ENCODE measurements at regions not wholly inside any gene's neighbourhood (a gene's known extent, or its start where the extent isn't known, plus 50 kb on each side); places are given as distances from the start of the nearest gene placed in this dataset.

DNA sequence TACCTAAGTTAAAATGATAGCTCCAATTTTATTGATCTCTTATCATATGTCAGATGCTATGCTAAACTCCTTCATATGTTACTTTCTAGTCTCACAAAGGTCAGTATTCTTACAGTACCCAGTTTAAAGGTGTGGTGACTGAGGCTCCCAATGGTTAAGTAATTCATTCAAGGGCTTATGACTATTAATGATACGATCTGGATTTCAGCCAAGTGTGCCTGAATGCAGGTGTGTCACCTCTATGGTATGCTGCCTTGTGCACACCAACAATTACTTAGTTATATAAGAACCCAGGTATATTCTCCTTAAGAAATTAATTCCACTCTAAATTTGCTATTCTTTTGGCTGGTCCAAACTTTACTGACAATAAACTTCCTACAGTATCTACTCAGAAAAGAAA lies 84.6 kb upstream of the TRPC4 start:
- Histone ChIP-seq H3K4me3 (ENCODE audit: low read length) (no peak overlapping the region), H3K27ac (ENCODE audit: low read length) (no peak overlapping the region), H3K9me3 (ENCODE audit: low read length) (no peaks in the 10 kb centered on the region), H3K4me2 (ENCODE audit: low read length) (no peak overlapping the region), H3K9me2 (ENCODE audit: insufficient read depth, low read length) (no peaks in the 10 kb centered on the region), H3F3A (ENCODE audit: insufficient read depth, low read length, poor library complexity, severe bottlenecking) (no peaks in the 10 kb centered on the region), H3K9ac (ENCODE audit: low read length) (no peak overlapping the region), H2AFZ (ENCODE audit: low read depth, low read length) (no peak overlapping the region), H3K79me2 (replicated peaks; ENCODE audit: insufficient read depth, low read length) (no peaks in the 10 kb centered on the region), H3K27me3 (ENCODE audit: insufficient read depth, low read depth, low read length) (no peaks in the 10 kb centered on the region), H4K20me1 (ENCODE audit: insufficient read depth) (no peaks in the 10 kb centered on the region), H3K36me3 (ENCODE audit: insufficient read depth, low read length) (no peaks in the 10 kb centered on the region)
- no peak for TF ChIP-seq RAD21 (conservative IDR thresholded peaks at IDR 0.05)
- TF ChIP-seq SMC3 (conservative IDR thresholded peaks at IDR 0.05; ENCODE audit: poor library complexity) = no peak
- no peak for TF ChIP-seq MXI1 (conservative IDR thresholded peaks at IDR 0.05; ENCODE audit: poor library complexity, severe bottlenecking)
- TF ChIP-seq EP300 (conservative IDR thresholded peaks at IDR 0.05; ENCODE audit: poor library complexity, severe bottlenecking) = no peak

DNA sequence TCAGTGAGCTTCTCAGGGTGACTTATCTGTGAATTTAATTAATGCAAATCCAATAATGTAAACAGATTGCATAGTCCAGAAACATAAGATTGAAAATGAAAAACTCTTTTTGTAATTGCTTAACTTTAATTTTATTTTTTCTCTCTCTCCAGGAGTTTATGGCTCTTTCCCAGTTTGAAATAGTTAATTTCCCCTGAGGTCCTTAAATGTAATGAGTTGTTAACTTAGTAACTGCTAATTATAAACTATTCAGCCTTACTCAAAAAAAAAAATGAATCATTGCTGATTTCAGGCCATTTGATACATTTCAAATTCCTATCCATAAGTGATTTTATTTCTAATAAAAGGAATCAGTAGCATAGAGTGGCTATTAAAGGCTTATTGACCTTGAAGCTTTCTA lies 84.1 kb upstream of the TRPC4 start:
- no peaks in the 10 kb centered on the region for H4K20me1 ChIP-seq (ENCODE audit: insufficient read depth)
- H2AFZ ChIP-seq (ENCODE audit: low read depth, low read length) = no peak overlapping the region
- no peaks in the 10 kb centered on the region for H3K79me2 ChIP-seq (replicated peaks; ENCODE audit: insufficient read depth, low read length)
- no peak for TF ChIP-seq EZH2 (IDR thresholded peaks at IDR 0.05; ENCODE audit: borderline replicate concordance, insufficient read depth, low read length, poor library complexity, severe bottlenecking)
- no peak for TF ChIP-seq EP300 (conservative IDR thresholded peaks at IDR 0.05; ENCODE audit: poor library complexity, severe bottlenecking)
- TF ChIP-seq, protein P1, sequence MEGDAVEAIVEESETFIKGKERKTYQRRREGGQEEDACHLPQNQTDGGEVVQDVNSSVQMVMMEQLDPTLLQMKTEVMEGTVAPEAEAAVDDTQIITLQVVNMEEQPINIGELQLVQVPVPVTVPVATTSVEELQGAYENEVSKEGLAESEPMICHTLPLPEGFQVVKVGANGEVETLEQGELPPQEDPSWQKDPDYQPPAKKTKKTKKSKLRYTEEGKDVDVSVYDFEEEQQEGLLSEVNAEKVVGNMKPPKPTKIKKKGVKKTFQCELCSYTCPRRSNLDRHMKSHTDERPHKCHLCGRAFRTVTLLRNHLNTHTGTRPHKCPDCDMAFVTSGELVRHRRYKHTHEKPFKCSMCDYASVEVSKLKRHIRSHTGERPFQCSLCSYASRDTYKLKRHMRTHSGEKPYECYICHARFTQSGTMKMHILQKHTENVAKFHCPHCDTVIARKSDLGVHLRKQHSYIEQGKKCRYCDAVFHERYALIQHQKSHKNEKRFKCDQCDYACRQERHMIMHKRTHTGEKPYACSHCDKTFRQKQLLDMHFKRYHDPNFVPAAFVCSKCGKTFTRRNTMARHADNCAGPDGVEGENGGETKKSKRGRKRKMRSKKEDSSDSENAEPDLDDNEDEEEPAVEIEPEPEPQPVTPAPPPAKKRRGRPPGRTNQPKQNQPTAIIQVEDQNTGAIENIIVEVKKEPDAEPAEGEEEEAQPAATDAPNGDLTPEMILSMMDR (IDR thresholded peaks at IDR 0.05; ENCODE audit: poor library complexity, severe bottlenecking) = no peak
- no peak for TF ChIP-seq SMC3 (conservative IDR thresholded peaks at IDR 0.05; ENCODE audit: poor library complexity)
- TF ChIP-seq MXI1 (conservative IDR thresholded peaks at IDR 0.05; ENCODE audit: poor library complexity, severe bottlenecking) = no peak
- no peak for TF ChIP-seq TAF1 (IDR thresholded peaks at IDR 0.05; ENCODE audit: low read depth)
- no peak for TF ChIP-seq RAD21 (conservative IDR thresholded peaks at IDR 0.05)
- no peak for TF ChIP-seq POLR2AphosphoS5 (IDR thresholded peaks at IDR 0.05)
- TF ChIP-seq, protein P2, sequence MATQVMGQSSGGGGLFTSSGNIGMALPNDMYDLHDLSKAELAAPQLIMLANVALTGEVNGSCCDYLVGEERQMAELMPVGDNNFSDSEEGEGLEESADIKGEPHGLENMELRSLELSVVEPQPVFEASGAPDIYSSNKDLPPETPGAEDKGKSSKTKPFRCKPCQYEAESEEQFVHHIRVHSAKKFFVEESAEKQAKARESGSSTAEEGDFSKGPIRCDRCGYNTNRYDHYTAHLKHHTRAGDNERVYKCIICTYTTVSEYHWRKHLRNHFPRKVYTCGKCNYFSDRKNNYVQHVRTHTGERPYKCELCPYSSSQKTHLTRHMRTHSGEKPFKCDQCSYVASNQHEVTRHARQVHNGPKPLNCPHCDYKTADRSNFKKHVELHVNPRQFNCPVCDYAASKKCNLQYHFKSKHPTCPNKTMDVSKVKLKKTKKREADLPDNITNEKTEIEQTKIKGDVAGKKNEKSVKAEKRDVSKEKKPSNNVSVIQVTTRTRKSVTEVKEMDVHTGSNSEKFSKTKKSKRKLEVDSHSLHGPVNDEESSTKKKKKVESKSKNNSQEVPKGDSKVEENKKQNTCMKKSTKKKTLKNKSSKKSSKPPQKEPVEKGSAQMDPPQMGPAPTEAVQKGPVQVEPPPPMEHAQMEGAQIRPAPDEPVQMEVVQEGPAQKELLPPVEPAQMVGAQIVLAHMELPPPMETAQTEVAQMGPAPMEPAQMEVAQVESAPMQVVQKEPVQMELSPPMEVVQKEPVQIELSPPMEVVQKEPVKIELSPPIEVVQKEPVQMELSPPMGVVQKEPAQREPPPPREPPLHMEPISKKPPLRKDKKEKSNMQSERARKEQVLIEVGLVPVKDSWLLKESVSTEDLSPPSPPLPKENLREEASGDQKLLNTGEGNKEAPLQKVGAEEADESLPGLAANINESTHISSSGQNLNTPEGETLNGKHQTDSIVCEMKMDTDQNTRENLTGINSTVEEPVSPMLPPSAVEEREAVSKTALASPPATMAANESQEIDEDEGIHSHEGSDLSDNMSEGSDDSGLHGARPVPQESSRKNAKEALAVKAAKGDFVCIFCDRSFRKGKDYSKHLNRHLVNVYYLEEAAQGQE (IDR thresholded peaks at IDR 0.05; ENCODE audit: borderline replicate concordance) = no peak
- no peak overlapping the region for H3K4me2 ChIP-seq (ENCODE audit: low read length)
- no peaks in the 10 kb centered on the region for H3F3A ChIP-seq (ENCODE audit: insufficient read depth, low read length, poor library complexity, severe bottlenecking)
- H3K9me2 ChIP-seq (ENCODE audit: insufficient read depth, low read length) = no peaks in the 10 kb centered on the region
- no peak overlapping the region for H3K4me3 ChIP-seq (ENCODE audit: low read length)
- H3K27me3 ChIP-seq (ENCODE audit: insufficient read depth, low read depth, low read length) = no peaks in the 10 kb centered on the region
- no peak overlapping the region for H3K9ac ChIP-seq (ENCODE audit: low read length)
- H3K9me3 ChIP-seq (ENCODE audit: low read length) = no peaks in the 10 kb centered on the region
- no peak overlapping the region for H3K27ac ChIP-seq (ENCODE audit: low read length)
- H3K36me3 ChIP-seq (ENCODE audit: insufficient read depth, low read length) = no peaks in the 10 kb centered on the region

DNA sequence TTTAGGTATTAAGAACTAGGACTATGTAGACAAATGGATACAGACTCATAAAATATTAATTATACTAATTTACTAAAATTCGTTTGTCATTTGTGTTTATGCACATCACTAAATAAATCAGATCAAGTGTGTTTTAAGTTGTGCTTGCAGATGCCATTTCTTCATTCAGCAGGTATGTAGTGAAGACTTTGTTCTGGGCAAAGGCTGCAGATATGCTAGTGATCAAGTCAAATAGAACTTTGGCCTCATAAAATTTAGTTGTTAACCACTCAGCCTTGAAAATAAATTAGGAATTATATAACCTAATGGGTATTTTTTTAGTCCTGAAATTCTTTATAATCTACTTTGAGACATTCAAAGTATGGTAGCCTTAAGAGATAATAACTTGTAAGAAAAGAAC lies 80.4 kb upstream of the TRPC4 start:
- Histone ChIP-seq H4K20me1 (ENCODE audit: insufficient read depth) (no peaks in the 10 kb centered on the region), H3K9ac (ENCODE audit: low read length) (no peak overlapping the region), H3K9me2 (ENCODE audit: insufficient read depth, low read length) (no peaks in the 10 kb centered on the region), H3K27me3 (ENCODE audit: insufficient read depth, low read depth, low read length) (no peaks in the 10 kb centered on the region), H3K4me2 (ENCODE audit: low read length) (no peak overlapping the region), H3K79me2 (replicated peaks; ENCODE audit: insufficient read depth, low read length) (no peaks in the 10 kb centered on the region), H3K27ac (ENCODE audit: low read length) (no peak overlapping the region), H2AFZ (ENCODE audit: low read depth, low read length) (no peak overlapping the region), H3K36me3 (ENCODE audit: insufficient read depth, low read length) (no peaks in the 10 kb centered on the region), H3K9me3 (ENCODE audit: low read length) (no peaks in the 10 kb centered on the region), H3F3A (ENCODE audit: insufficient read depth, low read length, poor library complexity, severe bottlenecking) (no peaks in the 10 kb centered on the region), H3K4me3 (ENCODE audit: low read length) (no peak overlapping the region)
- TF ChIP-seq SMC3 (conservative IDR thresholded peaks at IDR 0.05; ENCODE audit: poor library complexity) (no peak), TAF1 (IDR thresholded peaks at IDR 0.05; ENCODE audit: low read depth) (no peak), EP300 (conservative IDR thresholded peaks at IDR 0.05; ENCODE audit: poor library complexity, severe bottlenecking) (no peak), RAD21 (conservative IDR thresholded peaks at IDR 0.05) (no peak), POLR2AphosphoS5 (IDR thresholded peaks at IDR 0.05) (no peak), MXI1 (conservative IDR thresholded peaks at IDR 0.05; ENCODE audit: poor library complexity, severe bottlenecking) (no peak), EZH2 (IDR thresholded peaks at IDR 0.05; ENCODE audit: borderline replicate concordance, insufficient read depth, low read length, poor library complexity, severe bottlenecking) (no peak)
- TF ChIP-seq, protein P1 (IDR thresholded peaks at IDR 0.05; ENCODE audit: poor library complexity, severe bottlenecking) = no peak
